ENCODE measurements at regions not wholly inside any gene's neighbourhood (a gene's known extent, or its start where the extent isn't known, plus 50 kb on each side); places are given as distances from the start of the nearest gene placed in this dataset.

- TF ChIP-seq CTCF (IDR thresholded peaks at IDR 0.05) (no peak), ZFX (IDR thresholded peaks at IDR 0.05; ENCODE audit: borderline replicate concordance) (no peak)
These were observed 267.7 kb upstream of the DIO3 start for GRCh38 chr14:101293605-101294004.

All from 22Rv1 (cell line).